ENCODE measurements at regions not wholly inside any gene's neighbourhood (a gene's known extent, or its start where the extent isn't known, plus 50 kb on each side); places are given as distances from the start of the nearest gene placed in this dataset.
"Not testable (repeated sequence)": the region's sequence is repeated elsewhere in the genome, so short reads cannot be mapped to it uniquely, and the experiment has no call there.

DNA sequence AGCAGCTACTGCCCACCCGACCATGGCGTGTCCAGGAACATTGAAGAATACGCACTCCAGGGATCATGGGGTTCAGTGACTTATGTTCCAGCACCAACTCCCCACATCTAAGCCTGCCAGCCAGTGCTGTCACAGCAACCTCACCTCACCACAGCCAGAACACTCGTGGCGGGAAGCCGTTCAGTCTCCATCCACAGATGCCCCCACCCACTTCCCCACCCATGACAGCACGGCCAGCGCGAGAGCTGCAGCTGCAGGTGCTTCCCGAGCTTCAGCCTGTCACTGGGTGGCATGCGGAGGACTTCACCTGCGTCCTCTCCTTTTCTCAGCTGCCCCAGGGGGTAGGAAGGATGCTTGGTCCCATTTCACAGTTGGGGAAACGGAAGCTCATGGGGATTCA, 50.3 kb downstream of the RBFOX3 start:
- no peak for DNase-seq

DNA sequence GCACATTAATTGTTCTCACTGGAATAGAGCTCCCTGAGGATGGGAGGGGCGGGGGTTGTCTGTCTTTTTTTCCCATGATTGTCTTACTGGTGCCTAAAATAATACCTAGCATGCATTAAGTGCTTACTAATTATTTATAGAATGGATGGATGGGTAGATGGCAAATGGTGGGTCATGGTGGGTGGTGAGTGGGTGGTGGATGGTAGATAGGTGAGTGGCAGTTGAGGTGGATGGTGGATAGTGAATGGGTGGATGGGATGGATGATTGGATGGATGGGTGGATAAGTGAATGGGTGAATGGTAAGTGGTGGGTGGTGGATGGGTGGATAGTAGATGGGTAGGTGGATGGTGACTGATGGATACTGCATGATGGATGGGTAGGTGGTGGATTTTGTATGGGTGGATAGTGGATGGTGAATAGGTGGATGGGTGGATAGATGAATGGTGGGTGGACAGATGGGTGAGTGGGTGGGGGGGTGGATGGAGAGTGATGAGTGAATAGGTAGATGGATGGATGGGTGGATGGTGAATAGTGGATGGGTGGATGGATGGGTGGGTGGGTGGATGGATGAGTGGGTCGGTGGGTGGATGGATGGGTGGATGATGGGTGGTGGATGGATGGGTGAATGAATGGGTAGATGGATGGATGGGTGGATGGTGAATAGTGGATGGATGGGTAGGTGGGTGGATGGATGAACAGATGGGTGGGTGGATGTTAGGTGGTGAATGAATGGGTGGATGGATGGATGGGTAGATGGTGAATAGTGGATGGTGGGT, 51.6 kb downstream of the RBFOX3 start:
- DNase-seq, result no peak

DNA sequence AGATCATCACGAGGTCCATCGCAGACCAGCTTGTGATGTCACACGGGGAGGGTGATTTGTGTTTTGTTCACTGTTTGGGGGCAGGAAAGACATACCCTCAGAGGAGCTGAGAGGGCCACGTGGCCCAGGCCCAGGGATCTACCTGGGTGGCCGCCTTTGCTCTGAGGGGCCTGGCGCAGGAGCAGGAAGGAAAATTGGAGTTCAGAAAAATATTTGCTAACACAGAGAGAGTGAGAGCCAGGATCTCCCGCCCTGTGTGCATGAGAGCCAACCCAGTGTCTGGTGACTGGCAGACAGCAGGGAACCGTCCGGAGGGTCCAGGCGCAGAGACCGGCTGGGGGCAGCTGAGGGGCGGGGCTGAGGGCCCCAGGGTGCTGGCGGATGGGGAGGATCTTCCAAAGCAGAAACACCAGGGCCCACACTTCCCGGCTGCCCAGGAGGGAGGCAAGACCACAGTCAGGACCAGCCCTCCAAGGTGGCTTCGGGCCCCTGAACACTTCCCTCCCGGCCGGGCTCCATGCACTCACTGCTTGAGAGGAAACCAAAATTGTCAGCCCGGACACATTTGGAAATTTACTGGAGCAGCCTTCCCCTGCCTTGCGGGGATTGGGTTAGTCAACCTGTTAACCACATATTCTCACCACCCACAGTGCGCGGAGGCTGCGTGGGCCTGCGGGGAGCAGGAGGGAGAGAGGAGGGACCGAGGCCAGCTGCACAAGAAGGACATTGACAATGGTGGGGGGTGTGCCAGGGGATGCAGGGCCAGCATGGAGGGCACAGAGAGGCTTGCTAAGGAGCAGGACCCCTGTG, 52.6 kb downstream of the RBFOX3 start:
- peak; percentile 74 for DNase-seq

DNA sequence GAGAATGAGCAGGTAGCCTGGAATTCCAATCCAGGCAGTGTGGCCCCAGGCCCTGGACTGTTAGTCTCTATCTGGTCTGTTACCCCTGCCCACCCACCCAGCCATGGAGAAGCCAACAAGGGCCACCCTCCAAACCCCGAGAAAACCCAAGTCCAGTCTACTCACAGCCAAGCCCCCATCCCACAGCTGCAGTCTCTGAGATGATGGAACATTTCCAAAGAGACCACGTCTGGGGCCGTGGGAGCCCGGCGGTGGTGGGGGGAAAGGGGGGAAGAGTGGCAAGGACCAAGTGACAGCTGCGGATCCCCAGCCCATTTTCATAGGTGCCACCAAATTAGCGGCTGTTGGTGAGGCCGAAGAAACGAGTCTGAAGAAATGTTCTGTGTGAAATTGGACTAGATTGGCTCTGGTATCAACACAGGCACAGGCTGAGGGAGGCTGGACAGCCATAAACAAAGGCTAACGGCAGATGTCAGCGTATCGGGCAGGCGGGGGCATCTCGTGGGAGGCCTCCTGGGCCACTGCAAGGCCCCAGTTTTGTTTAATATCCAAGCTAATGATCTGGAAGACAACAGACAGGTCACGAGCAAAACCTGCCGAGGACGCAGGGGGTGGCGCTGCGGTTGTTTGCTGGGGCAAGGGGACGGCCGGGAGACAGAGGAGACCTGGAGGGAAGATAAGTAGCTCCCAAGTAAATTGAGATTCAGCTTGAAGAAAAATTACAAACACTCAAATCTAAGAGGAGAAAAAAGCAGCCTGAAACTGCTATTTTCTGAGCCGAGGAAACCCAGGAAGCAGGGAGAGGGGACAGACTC, 53.4 kb downstream of the RBFOX3 start:
- DNase-seq, result no peak

DNA sequence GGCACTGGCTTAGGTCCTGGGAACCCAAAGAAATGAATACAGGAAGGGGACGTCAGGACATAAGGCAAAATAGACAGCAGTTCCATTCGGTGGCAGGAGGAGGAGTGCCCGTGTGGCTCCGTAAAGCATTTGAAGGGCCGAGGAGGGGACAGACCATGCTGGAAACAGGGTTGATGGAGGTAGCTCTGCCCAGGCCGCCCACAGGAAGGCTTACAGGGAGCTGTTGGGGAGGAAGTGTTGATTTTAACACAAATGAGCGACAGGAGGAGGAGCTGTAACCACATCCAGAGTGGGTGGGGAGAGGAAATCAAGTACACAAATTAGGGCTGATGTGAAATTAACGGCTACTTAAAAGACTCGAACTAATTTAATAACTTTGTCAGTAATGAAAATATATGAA, 54.6 kb downstream of the RBFOX3 start:
- no peak for DNase-seq

DNA sequence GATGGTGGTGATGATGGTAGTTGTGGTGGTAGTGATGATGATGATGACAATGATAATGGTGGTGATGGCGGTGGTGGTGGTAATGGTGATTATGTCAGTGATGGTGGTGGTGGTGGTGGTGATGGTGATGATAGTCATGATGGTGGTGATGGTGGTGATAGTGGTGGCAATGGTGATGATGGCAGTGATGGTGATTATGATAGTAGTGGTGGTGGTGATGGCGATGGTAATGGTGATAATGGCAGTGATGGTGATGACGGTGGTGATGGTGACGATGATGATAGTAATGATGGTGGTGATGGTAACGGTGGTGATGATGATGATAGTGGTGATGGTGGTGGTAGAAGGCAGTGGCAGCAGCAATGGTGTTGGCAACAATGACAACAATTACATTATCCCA, 55.3 kb downstream of the RBFOX3 start:
- DNase-seq, result no peak

DNA sequence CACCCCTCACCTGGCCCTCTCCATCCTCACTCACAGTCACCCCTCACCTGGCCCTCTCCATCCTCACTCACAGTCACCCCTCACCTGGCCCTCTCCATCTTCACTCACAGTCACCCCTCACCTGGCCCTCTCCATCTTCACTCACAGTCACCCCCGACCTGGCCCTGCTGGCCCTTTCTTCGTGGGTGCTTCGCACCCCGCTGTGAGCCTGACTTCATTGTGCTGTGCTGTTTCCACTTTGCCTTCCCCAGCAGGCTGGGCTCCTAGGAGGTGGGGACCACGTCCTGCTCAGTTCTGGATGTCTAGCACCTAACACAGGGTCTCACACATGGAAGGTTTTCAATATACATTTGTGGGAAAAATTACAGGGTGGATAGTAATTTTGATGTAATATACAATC, 56.5 kb downstream of the RBFOX3 start:
- DNase-seq, result not testable (repeated sequence)

DNA sequence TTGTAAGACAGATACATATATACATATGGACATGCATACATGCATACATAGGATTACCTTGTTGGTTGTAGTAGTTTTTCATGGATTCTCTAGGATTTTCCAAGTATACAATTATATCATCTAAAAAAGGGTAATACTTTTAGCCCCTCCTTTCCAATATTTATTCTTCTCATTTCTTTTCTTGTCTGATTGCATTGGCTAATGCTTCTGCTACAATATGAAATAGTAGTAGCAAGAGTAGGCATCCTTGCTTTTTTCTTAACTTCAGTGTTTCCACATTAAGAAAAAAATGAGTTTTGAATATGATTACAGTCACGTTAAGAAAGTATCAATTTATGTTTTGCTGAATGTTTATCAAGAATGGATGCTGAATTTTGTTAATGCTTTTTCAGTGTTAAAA, 58.0 kb downstream of the RBFOX3 start:
- no peak for DNase-seq

DNA sequence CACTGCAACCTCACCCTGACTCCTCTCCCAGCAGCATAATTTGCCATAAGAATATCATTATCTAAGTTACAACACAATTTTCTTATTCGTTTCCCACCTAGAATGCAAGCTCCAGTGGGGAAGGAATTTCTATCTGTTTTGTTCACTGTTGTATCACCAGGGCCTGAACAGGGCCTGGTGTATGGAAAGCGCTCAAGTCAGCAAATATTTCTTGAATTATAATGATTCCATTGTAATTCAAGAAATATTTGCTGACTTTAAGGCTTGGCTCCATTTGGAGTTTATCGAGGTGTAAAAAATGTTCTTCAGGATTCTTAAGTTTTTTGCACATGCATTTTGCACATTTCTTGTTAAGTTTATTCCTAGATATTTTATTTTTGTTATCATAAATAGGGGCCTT, 58.4 kb downstream of the RBFOX3 start:
- DNase-seq, result no peak

DNA sequence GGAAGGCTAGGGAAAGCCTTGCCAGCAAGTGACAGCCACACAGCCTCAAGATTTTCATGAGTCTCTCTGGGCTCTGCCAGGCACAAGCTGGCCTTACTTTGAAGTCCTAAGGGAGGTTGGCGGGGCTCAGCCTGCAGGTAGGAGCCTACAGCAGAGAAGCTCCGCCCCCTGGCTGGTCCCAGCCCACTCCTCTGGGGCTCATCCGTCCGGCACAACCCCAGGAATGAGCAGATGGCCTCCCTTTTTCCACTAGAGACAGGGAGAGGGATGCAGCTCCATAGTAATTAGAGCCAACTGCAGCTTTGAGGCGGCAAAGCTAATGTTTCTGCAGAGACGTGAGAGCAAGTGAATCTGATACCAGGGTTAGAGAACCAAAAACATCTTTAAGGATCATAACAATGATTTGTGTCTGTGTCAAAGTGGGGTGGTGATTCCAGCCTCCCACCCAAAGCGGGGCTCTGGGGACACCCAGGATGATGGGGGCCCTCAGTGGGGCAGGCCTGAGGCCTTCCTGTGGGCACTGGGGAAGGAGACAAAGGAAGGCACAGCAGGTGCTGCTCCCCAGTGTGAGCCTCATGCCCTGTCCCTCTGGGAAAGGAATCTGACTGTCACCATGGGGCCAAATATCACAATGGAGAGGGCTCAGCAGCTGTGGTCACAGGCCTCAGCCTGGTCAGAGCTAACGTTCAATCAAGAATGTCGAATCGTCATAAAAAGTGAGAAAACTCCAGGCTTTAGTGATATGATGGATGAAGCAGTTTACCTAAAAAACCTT, 61.5 kb downstream of the RBFOX3 start:
- DNase-seq, result no peak

DNA sequence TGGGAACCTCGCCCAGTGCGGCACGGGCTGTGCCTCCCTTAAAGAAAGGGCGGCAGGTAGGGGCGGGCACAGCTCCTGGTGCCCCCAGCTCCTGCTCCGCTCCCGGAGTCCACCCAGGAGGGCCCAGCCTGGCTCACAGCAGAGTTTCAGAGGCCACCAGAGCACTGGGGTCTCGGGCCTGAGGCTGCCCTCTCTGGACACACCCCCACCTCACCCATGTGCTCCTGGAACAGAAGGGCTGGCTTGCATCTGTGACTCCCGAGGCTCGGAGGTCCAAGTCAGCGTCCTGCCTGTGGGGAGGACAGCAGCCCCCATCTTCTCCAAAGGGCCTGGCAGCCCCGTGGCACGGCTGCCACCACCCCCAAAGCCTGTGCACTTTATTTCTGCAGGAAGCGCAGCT, 62.7 kb downstream of the RBFOX3 start:
- DNase-seq, result no peak

DNA sequence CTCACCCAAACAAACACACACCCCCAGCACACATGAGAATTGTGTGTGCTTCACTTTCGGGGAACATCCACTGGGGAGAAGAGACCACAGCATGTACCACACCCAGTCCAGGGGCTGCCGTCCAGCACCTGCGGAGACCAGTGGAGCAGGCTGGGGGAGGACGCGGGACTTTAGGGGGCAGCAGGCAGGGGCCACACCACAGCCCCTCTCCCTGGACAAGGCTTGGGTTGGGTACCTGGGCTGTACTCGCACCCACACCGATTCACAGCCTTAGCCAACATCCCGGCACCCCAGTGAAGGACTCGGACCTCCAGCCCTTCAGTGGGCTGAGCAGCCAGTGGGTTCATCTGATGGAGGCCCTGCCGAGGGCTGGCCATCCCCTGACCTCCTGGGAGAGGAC, 63.3 kb downstream of the RBFOX3 start:
- DNase-seq, result no peak

DNA sequence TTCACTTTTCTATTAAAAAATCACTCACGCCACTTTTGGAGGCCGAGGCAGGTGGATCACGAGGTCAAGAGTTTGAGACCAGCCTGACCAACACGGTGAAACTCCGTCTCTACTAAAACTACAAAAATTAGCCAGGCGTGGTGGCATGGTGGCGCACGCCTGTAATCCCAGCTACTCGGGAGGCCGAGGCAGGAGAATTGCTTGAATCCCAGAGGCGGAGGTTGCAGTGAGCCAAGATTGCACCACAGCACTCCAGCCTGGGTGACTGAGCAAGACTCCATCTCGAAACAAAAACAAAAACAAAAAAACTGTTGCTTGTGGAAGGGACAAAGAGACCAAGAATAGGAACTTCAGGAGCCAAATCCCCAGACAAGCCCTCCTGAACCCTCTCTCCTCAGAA, 63.7 kb downstream of the RBFOX3 start:
- DNase-seq, result not testable (repeated sequence)

DNA sequence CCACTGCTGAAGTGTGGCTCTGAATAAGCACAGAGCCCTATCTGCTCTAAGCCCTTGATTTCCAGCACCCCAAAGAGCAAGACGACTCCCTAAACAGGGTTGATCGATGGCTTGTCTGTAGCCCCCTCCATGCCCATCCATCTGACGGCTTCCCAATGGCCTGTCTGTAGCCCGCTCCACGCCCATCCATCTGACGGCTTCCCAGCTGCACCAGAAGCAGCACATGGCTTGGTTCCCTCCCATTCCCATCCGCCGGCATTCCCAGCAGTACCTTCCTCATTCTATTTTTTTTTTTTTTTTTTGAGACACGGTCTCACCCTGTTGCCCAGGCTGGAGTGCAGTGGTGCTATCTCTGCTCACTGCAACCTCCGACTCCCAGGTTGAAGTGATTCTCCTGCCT, 64.5 kb downstream of the RBFOX3 start:
- no peak for DNase-seq

DNA sequence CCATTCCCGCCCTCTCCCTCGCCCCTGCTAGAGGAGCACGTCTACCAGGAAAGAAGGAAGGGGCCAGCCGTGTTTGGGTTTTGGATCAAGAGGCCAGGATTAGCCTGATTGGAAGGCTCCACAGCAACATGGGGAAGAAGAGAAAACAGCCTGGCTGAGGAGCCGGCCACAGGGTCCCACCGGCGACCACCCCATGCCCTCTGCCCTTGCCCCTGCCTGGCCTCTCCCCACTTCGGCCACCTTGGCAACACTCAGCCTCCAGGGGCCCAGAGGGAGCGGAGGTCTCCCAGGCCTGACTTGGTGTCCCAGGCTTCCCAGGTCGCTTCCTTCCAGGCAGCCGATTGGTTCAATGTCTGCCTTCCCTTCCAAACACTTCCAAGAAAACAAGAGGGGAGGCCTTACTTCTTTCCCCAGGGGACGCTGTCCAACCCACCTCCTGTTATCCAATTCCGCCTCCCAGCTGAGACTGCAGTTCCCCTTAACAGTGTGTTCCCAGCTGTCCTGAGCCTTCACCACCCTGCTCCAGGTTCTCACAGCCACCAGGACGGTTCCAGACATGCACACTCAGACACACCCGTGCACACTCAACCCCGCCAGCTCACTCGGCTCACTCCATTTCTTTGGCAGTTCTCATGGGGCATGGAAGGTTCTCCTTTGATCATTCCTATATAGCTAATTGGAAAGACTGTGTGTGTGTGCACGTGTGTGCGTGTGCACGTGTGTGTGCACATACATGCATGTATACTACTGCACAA, 65.4 kb downstream of the RBFOX3 start:
- no peak for DNase-seq

DNA sequence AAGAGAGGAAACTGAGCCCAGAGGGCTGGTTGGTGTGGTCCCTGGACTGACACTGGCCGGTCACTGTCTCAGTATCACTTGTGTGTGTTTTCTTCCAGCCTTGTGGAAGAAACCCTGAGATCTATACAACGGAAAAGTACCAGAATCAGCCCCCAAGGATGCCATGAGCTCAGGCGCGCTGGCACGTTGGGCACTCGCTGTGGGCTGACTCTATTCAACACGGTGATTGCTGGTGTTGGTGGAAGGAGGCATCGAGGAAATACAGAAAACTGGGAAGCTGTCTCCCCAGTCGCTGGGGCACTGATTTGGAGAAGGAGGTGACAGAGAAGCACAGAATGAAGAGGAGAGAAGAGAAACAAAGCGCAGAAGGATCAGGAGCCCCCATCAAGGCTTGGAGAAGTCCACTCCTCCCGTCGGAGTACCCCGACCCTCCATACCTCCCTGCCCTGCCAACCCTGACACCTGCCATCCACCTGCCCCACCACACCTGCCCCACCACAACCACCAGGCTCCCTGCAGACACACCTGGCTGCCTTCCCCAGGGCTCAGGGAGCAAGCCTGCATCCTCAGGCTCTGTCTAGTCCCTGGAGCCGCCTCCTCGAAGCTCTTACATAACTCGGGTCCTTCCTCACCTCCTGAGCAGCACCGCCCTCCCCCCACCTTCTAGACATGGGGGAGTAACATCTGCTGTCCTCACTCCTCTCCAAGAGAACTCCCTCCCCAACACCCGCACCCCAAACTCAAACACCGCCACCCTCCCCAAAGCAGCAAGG, 66.5 kb downstream of the RBFOX3 start:
- DNase-seq, result peak; percentile 75

DNA sequence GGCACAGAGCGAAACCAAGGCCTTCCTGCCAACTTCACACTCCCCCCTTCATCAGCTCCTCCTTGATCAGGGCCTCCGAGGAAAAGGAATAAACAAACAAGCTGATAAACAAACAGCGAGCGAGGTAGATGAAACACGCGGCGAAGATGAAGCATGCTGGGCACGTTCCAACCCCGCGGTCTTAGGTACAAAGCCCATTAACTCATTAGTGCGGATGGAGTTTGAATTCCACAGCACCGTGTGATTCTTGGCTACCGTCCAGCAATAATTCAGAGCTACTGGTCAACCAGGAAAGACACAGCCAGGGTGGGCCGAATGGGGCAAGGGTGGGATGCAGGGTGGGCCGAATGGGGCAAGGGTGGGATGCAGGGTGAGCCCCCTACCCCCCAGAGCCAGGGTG, 67.3 kb downstream of the RBFOX3 start:
- DNase-seq, result no peak

DNA sequence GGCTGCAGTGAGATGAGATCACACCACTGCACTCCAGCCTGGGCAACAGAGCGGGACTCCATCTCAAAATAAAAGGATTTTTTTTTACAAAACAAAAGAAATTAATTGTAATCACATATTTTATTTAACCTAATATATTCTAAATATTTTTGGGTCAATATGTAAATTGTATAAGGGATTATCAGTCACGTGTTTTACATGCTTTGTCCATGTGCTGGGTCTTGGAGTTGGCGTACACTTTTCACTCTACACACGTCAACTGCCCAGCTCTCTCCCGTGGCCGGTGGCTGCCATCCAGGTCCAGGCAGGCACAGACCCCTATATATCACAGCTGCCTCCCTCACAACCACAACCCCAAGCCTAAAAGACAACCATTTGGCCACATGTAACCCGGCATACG, 68.1 kb downstream of the RBFOX3 start:
- no peak for DNase-seq

DNA sequence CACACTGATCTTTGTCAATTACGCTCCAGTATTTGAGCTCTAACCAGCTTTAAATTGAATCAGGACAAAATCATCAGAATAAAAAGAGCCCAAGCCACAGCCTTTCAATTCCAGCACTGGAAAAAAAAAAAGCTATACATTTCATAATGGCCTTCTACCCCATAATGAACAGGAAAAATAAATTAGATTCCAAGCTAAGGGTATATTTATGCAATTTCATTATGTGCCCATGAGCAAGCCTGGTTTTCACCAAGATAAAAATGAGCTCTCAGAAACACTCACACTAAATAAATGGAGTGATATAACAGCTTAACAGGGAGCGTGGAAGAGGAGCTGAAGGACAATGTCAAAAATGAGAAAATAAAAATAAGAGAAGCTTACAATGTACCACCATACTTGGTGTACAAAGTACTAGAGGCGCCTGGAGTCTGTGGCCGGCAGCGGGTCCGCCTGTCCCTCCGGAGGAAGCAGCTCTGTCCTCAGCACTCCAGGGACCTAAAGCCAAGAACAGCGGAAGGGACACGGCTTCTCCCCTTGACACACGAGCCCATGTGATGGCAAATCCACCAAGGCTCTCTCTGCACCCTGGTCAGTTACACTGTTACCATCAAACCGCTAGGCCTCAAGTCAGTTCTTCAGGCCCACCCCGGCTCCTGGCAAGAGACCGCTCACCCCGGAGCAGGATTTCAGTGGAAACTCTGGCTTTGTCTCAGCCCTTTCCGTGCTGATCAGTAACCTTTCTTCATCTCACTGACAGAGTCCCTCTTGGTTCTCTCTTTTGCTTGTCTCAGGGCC, 69.6 kb downstream of the RBFOX3 start:
- DNase-seq, result no peak

Data from occipital lobe (tissue), 1 donor.